Mesothelial cell of epicardium (in vitro differentiated cells): ENCODE measurements at regions not wholly inside any gene's neighbourhood (a gene's known extent, or its start where the extent isn't known, plus 50 kb on each side); places are given as distances from the start of the nearest gene placed in this dataset.
"Not testable (repeated sequence)": the region's sequence is repeated elsewhere in the genome, so short reads cannot be mapped to it uniquely, and the experiment has no call there.

Experiments used
- DNase-seq, 2 experiments: peaks; one replicate each; pipeline ENCODE4 v3.0.0; 2021; ENCODE audit warnings: low spot score in 2 of 2; ENCODE audit not compliant: unreplicated experiment in 2 of 2
- H3K27ac Mint-ChIP-seq: 2 replicates; pipeline ENCODE4 v1.8.0; 2021; ENCODE audit warnings: mixed read lengths
- H3K27me3 Mint-ChIP-seq: 2 replicates; pipeline ENCODE4 v1.8.0; 2021; ENCODE audit warnings: low read depth, mixed read lengths
- H3K36me3 Mint-ChIP-seq: 2 replicates; pipeline ENCODE4 v1.8.0; 2021; ENCODE audit warnings: mixed read lengths
- H3K4me1 Mint-ChIP-seq: 2 replicates; pipeline ENCODE4 v1.8.0; 2021; ENCODE audit warnings: mixed read lengths
- H3K4me3 Mint-ChIP-seq: 2 replicates; pipeline ENCODE4 v1.8.0; 2021; ENCODE audit warnings: mild to moderate bottlenecking, moderate library complexity, mixed read lengths
- H3K9me3 Mint-ChIP-seq: 2 replicates; pipeline ENCODE4 v1.8.0; 2021; ENCODE audit warnings: mixed read lengths
- TF ChIP-seq, protein P1 (sequence below): fragments of 200-600 bp; sonication (generic); IDR thresholded peaks from one replicate; pipeline ENCODE4 v1.5.0; 2021; ENCODE audit warnings: antibody characterized with exemption; ENCODE audit not compliant: unreplicated experiment

DNA sequence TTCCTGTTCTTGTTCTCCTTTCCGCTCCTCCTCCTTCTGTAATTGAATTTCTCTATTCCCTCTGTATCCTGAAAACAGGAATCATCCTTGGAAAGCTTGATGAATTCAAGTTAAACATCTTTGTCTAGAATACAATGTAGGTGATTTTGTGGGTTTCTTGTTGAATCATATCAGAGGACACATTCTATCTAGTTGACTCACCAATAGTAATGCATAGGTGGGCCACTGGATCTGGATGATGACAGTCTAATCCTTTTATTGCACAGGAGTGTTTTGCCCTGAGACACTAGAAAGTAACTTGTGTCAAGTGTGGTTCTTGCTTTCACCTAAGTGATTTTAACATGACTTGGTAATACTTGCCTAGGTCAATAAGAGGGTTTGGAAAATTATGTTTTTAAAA is 164.3 kb downstream of the RFPL4B start:
- Mint-ChIP-seq H3K4me1 (no peaks in the 10 kb centered on the region), H3K9me3 (peaks cover 16% of the 10 kb centered on the region), H3K36me3 (no peaks in the 10 kb centered on the region), H3K27ac (no peak overlapping the region), H3K27me3 (no peaks in the 10 kb centered on the region), H3K4me3 (no peak overlapping the region)
- TF ChIP-seq, protein P1, sequence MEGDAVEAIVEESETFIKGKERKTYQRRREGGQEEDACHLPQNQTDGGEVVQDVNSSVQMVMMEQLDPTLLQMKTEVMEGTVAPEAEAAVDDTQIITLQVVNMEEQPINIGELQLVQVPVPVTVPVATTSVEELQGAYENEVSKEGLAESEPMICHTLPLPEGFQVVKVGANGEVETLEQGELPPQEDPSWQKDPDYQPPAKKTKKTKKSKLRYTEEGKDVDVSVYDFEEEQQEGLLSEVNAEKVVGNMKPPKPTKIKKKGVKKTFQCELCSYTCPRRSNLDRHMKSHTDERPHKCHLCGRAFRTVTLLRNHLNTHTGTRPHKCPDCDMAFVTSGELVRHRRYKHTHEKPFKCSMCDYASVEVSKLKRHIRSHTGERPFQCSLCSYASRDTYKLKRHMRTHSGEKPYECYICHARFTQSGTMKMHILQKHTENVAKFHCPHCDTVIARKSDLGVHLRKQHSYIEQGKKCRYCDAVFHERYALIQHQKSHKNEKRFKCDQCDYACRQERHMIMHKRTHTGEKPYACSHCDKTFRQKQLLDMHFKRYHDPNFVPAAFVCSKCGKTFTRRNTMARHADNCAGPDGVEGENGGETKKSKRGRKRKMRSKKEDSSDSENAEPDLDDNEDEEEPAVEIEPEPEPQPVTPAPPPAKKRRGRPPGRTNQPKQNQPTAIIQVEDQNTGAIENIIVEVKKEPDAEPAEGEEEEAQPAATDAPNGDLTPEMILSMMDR: no peak
- no peak for DNase-seq

DNA sequence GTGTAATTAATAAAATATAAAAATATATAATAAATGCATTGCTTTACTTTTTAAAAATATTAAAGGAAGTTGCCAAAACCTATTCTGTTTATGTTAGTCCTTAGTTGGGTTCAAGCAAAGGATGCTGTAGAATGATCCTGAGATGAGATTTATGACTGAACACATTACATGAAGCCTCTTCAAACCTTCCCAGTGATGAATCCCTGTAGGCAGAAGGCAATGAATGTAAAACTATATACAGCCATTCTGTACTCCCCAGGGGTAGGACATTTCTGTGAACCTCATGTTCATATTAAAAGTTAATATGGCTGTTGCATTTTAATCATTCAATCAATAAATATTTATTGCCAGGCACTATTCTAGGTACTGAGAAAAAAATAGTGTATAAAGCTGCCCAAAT is 166.0 kb downstream of the RFPL4B start:
- no peak overlapping the region for H3K4me3 Mint-ChIP-seq
- no peak for DNase-seq
- no peaks in the 10 kb centered on the region for H3K4me1 Mint-ChIP-seq
- H3K27me3 Mint-ChIP-seq: no peaks in the 10 kb centered on the region
- H3K36me3 Mint-ChIP-seq: no peaks in the 10 kb centered on the region
- H3K27ac Mint-ChIP-seq: no peak overlapping the region
- TF ChIP-seq, protein P1: no peak
- peaks cover 12% of the 10 kb centered on the region for H3K9me3 Mint-ChIP-seq

DNA sequence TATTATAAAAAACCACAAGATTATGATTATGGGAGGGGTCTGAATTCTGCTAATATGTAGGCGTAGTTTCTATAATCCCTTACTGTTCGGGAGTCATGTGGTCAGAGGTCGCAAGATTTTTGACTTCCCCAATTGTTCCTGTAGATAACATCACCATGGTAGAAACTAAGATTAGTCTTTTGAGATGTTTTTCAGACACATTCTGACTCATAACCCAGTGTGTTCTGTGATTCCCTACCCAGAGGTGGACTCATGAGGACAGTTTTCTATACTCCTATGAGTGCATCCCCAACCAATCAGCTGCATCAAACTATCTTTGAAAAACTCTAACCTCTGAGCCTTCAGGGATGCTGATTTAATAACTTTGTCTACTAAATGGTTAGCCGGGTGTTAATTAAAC is 175.5 kb downstream of the RFPL4B start:
- TF ChIP-seq, protein P1: no peak
- Mint-ChIP-seq H3K4me3 (no peak overlapping the region), H3K4me1 (no peaks in the 10 kb centered on the region), H3K9me3 (no peaks in the 10 kb centered on the region), H3K36me3 (no peaks in the 10 kb centered on the region), H3K27me3 (no peaks in the 10 kb centered on the region), H3K27ac (no peak overlapping the region)
- DNase-seq: no peak

DNA sequence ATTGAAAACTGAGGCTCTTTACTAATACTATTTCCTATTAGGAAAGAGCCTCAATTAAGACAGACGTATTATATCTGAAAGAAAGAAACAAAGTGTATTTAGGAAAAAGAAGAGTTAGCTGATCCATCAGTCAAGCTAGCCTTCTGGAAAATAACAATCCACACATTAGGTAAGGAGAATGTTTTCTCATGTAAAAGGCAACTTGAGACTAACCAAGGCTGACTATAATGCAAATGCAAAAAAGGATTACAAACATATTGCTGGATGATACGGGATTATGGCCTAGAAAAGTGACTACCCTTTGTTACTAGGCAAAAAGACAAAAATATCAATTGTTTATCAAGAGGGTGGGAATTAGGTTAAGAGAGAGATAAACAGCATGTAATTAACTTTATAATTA is 176.9 kb downstream of the RFPL4B start:
- TF ChIP-seq, protein P1: no peak
- DNase-seq: no peak
- H3K4me3 Mint-ChIP-seq: no peak overlapping the region
- no peaks in the 10 kb centered on the region for H3K4me1 Mint-ChIP-seq
- H3K27ac Mint-ChIP-seq: no peak overlapping the region
- no peaks in the 10 kb centered on the region for H3K9me3 Mint-ChIP-seq
- H3K27me3 Mint-ChIP-seq: no peaks in the 10 kb centered on the region
- H3K36me3 Mint-ChIP-seq: no peaks in the 10 kb centered on the region

DNA sequence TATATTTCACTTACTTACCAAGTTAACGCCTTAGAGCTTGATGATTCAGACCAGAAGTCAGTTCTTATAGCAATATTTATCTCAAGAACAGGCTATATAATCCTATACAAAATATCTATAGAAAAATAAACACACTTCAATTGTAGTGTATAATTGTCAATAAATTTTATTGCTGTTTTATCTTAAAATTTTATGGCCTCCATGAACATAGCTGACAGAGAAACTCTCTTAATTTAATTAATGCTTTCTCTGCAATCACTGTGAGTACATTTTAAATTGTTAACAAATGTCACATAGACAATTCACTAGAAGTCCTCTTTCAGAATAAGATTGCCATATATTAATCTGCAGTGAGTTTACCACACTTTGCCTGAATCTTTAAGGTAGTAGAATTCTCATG is 178.6 kb downstream of the RFPL4B start:
- Mint-ChIP-seq H3K36me3 (no peaks in the 10 kb centered on the region), H3K27ac (no peak overlapping the region), H3K4me1 (no peaks in the 10 kb centered on the region), H3K9me3 (peaks cover 12% of the 10 kb centered on the region), H3K4me3 (no peak overlapping the region), H3K27me3 (no peaks in the 10 kb centered on the region)
- TF ChIP-seq, protein P1: no peak
- DNase-seq: no peak

DNA sequence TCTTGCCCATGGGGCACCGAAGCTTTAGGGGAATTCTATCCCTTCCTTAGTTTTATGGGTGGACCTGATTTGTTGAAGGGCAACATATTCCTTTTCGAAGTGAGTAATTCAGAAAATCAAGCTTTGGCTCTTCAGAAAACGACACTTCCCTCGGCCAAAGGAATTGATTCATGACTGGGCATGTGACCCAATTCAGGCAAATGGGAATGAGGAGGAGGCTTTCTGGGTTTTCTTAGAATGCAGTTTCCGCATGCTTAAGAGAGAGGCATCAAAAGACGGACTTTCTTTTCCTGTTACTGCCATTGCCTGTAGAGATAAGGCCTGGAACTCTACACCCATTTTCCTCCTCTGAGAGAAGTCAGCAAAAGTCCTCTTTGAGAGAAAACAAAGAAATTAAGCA is 179.5 kb downstream of the RFPL4B start:
- H3K36me3 Mint-ChIP-seq: no peaks in the 10 kb centered on the region
- TF ChIP-seq, protein P1: no peak
- H3K27me3 Mint-ChIP-seq: no peaks in the 10 kb centered on the region
- H3K27ac Mint-ChIP-seq: no peak overlapping the region
- DNase-seq: no peak
- H3K4me3 Mint-ChIP-seq: no peak overlapping the region
- H3K4me1 Mint-ChIP-seq: no peaks in the 10 kb centered on the region
- peaks cover 12% of the 10 kb centered on the region for H3K9me3 Mint-ChIP-seq

DNA sequence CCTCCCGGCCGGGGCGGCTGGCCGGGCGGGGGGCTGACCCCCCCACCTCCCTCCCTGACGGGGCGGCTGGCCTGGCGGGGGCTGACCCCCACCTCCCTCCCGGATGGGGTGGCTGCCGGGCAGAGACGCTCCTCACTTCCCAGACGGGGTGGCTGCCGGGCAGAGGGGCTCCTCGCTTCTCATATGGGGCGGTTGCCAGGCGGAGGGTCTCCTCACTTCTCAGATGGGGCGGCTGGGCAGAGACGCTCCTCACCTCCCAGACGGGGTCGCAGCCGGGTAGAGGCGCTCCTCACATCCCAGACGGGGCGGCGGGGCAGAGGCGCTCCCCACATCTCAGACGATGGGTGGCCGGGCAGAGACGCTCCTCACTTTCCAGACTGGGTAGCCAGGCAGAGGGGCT is 181.2 kb downstream of the RFPL4B start:
- not testable (repeated sequence) for H3K36me3 Mint-ChIP-seq, H3K4me1 Mint-ChIP-seq, DNase-seq, H3K27me3 Mint-ChIP-seq, H3K27ac Mint-ChIP-seq, H3K4me3 Mint-ChIP-seq
- H3K9me3 Mint-ChIP-seq: peaks cover 12% of the 10 kb centered on the region
